HUDEP-2 (cell line): ENCODE measurements at regions not wholly inside any gene's neighbourhood (a gene's known extent, or its start where the extent isn't known, plus 50 kb on each side); places are given as distances from the start of the nearest gene placed in this dataset.
"Not testable (repeated sequence)": the region's sequence is repeated elsewhere in the genome, so short reads cannot be mapped to it uniquely, and the experiment has no call there.

ENCODE experiments used
- DNase-seq, 76 experiments: peaks; one replicate each; lab custom pipeline; 2025; ENCODE audit not compliant: unreplicated experiment in 76 of 76; lab: John Stamatoyannopoulos, UW

- DNase-seq: no peak
Measured at GRCh38 chr4:123622572-123622971, 226.0 kb downstream of the SPRY1 start.

- peak in 2 of 76 experiments; percentile 1 to 6 for DNase-seq
Measured at GRCh38 chr4:123623611-123624010, 227.0 kb downstream of the SPRY1 start.

GRCh38 chr4:123624959-123625358 lies 228.4 kb downstream of the SPRY1 start:
- DNase-seq: no peak

GRCh38 chr4:123628288-123628687 lies 231.7 kb downstream of the SPRY1 start:
- no peak for DNase-seq

- no peak for DNase-seq
Measured at GRCh38 chr4:123631786-123632692, 235.4 kb downstream of the SPRY1 start.

GRCh38 chr4:123632693-123633030 lies 236.1 kb downstream of the SPRY1 start:
- DNase-seq: no peak

GRCh38 chr4:123638834-123639233 lies 242.2 kb downstream of the SPRY1 start:
- no peak for DNase-seq

- no peak for DNase-seq
Measured at GRCh38 chr4:123640271-123640670, 243.7 kb downstream of the SPRY1 start.

GRCh38 chr4:123640824-123641223 lies 244.2 kb downstream of the SPRY1 start:
- DNase-seq: no peak

GRCh38 chr4:123643691-123644090 lies 247.1 kb downstream of the SPRY1 start:
- DNase-seq: no peak

- DNase-seq: no peak
Measured at GRCh38 chr4:123649250-123649644, 252.7 kb downstream of the SPRY1 start.

- DNase-seq: no peak
Measured at GRCh38 chr4:123649645-123650391, 253.2 kb downstream of the SPRY1 start.

- DNase-seq: no peak
Measured at GRCh38 chr4:123651066-123651465, 254.5 kb downstream of the SPRY1 start.

- DNase-seq: no peak
Measured at GRCh38 chr4:123651536-123652180, 255.1 kb downstream of the SPRY1 start.

- DNase-seq: no peak
Measured at GRCh38 chr4:123652476-123652875, 255.9 kb downstream of the SPRY1 start.

- no peak for DNase-seq
Measured at GRCh38 chr4:123653236-123653635, 256.6 kb downstream of the SPRY1 start.

- not testable (repeated sequence) for DNase-seq
Measured at GRCh38 chr4:123656746-123657294, 260.2 kb downstream of the SPRY1 start.

- DNase-seq: not testable (repeated sequence)
Measured at GRCh38 chr4:123657606-123658005, 261.0 kb downstream of the SPRY1 start.

- no peak for DNase-seq
Measured at GRCh38 chr4:123659262-123659661, 262.7 kb downstream of the SPRY1 start.

- peak in 10 of 76 experiments; percentile 1 to 24 (median 4) for DNase-seq
Measured at GRCh38 chr4:123659730-123660129, 263.1 kb downstream of the SPRY1 start.
